Astrocyte (in vitro differentiated cells and primary cell): ENCODE measurements at regions not wholly inside any gene's neighbourhood (a gene's known extent, or its start where the extent isn't known, plus 50 kb on each side); places are given as distances from the start of the nearest gene placed in this dataset.

ENCODE experiments used
- CTCF ChIP-seq: IDR thresholded peaks from 2 replicates; pipeline ENCODE4 v1.5.1; 2011; ENCODE audit warnings: low read depth, mild to moderate bottlenecking, inconsistent platforms, low read length, moderate library complexity; ENCODE audit not compliant: insufficient read depth
- EZH2 ChIP-seq: IDR thresholded peaks from 2 replicates; pipeline ENCODE4 v1.6.1; 2012; ENCODE audit warnings: mild to moderate bottlenecking, low read length, inconsistent platforms; ENCODE audit not compliant: insufficient read depth

GRCh38 chr1:244995602-244996400 is 131.5 kb upstream of the HNRNPU start:
- TF ChIP-seq EZH2 (no peak), CTCF (no peak)
